ENCODE measurements at regions not wholly inside any gene's neighbourhood (a gene's known extent, or its start where the extent isn't known, plus 50 kb on each side); places are given as distances from the start of the nearest gene placed in this dataset.

DNA sequence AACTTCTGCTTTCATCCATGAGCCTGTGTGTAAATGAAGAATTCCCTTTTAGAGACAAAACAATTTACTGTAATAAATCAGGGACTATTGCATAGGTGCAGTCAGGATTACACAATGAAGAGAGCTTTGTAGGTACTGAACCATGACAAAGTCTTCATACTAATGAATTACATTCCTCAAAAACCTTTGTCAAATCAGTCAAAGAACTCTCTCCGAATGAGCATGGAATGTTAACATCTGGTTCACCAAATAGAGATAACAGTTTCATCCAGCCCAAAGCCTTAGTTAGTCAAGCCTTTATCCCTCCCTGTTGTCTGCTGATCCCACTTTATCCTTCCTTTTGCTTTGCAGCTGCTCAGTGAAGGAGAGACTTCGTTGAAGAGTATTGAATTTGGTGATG lies 62.9 kb upstream of the DMRTA1 start:
- TF ChIP-seq POLR2AphosphoS5 (IDR thresholded peaks at IDR 0.05) (no peak), EP300 (IDR thresholded peaks at IDR 0.05) (no peak)

All from upper lobe of left lung (tissue), 4 donors.